ENCODE measurements at regions not wholly inside any gene's neighbourhood (a gene's known extent, or its start where the extent isn't known, plus 50 kb on each side); places are given as distances from the start of the nearest gene placed in this dataset.

GRCh38 chr6:94510877-94511276, 1066.5 kb upstream of the MANEA start:
- no peak for TF ChIP-seq CTCF (IDR thresholded peaks at IDR 0.05; ENCODE audit: insufficient read depth, low read length, poor library complexity, severe bottlenecking)
- DNase-seq (ENCODE audit: low read depth): no peak
- no peak overlapping the region for H3K4me3 ChIP-seq (ENCODE audit: low read depth, low read length)
- no peaks in the 10 kb centered on the region for H3K27me3 ChIP-seq (ENCODE audit: control insufficient read depth, insufficient read depth, low read length)
- no peaks in the 10 kb centered on the region for H3K36me3 ChIP-seq (ENCODE audit: control insufficient read depth, insufficient read depth, low read length)

GRCh38 chr6:94501516-94501915, 1075.8 kb upstream of the MANEA start:
- H3K27me3 ChIP-seq (ENCODE audit: control insufficient read depth, insufficient read depth, low read length): no peaks in the 10 kb centered on the region
- DNase-seq (ENCODE audit: low read depth): no peak
- no peaks in the 10 kb centered on the region for H3K36me3 ChIP-seq (ENCODE audit: control insufficient read depth, insufficient read depth, low read length)
- TF ChIP-seq CTCF (IDR thresholded peaks at IDR 0.05; ENCODE audit: insufficient read depth, low read length, poor library complexity, severe bottlenecking): no peak
- H3K4me3 ChIP-seq (ENCODE audit: low read depth, low read length): no peak overlapping the region

- H3K4me3 ChIP-seq (ENCODE audit: low read depth, low read length): no peak overlapping the region
- H3K27me3 ChIP-seq (ENCODE audit: control insufficient read depth, insufficient read depth, low read length): no peaks in the 10 kb centered on the region
- DNase-seq (ENCODE audit: low read depth): no peak
- no peak for TF ChIP-seq CTCF (IDR thresholded peaks at IDR 0.05; ENCODE audit: insufficient read depth, low read length, poor library complexity, severe bottlenecking)
- no peaks in the 10 kb centered on the region for H3K36me3 ChIP-seq (ENCODE audit: control insufficient read depth, insufficient read depth, low read length)
Observed at GRCh38 chr6:94498099-94498498, 1078.7 kb upstream of the EPHA7 start.

- no peak overlapping the region for H3K4me3 ChIP-seq (ENCODE audit: low read depth, low read length)
- no peaks in the 10 kb centered on the region for H3K36me3 ChIP-seq (ENCODE audit: control insufficient read depth, insufficient read depth, low read length)
- H3K27me3 ChIP-seq (ENCODE audit: control insufficient read depth, insufficient read depth, low read length): no peaks in the 10 kb centered on the region
- DNase-seq (ENCODE audit: low read depth): no peak
- no peak for TF ChIP-seq CTCF (IDR thresholded peaks at IDR 0.05; ENCODE audit: insufficient read depth, low read length, poor library complexity, severe bottlenecking)
Observed at GRCh38 chr6:94494500-94494899, 1075.1 kb upstream of the EPHA7 start.

- H3K27me3 ChIP-seq (ENCODE audit: control insufficient read depth, insufficient read depth, low read length): no peaks in the 10 kb centered on the region
- no peaks in the 10 kb centered on the region for H3K36me3 ChIP-seq (ENCODE audit: control insufficient read depth, insufficient read depth, low read length)
- DNase-seq (ENCODE audit: low read depth): no peak
- TF ChIP-seq CTCF (IDR thresholded peaks at IDR 0.05; ENCODE audit: insufficient read depth, low read length, poor library complexity, severe bottlenecking): no peak
- no peak overlapping the region for H3K4me3 ChIP-seq (ENCODE audit: low read depth, low read length)
Observed at GRCh38 chr6:94487371-94487770, 1068.0 kb upstream of the EPHA7 start.

- no peak for DNase-seq (ENCODE audit: low read depth)
- Histone ChIP-seq H3K36me3 (ENCODE audit: control insufficient read depth, insufficient read depth, low read length) (no peaks in the 10 kb centered on the region), H3K27me3 (ENCODE audit: control insufficient read depth, insufficient read depth, low read length) (no peaks in the 10 kb centered on the region), H3K4me3 (ENCODE audit: low read depth, low read length) (no peak overlapping the region)
- TF ChIP-seq CTCF (IDR thresholded peaks at IDR 0.05; ENCODE audit: insufficient read depth, low read length, poor library complexity, severe bottlenecking): no peak
Observed at GRCh38 chr6:94478133-94479005, 1059.0 kb upstream of the EPHA7 start.

Measured in kidney epithelial cell (primary cell).